ENCODE measurements at regions not wholly inside any gene's neighbourhood (a gene's known extent, or its start where the extent isn't known, plus 50 kb on each side); places are given as distances from the start of the nearest gene placed in this dataset.
"Not testable (repeated sequence)": the region's sequence is repeated elsewhere in the genome, so short reads cannot be mapped to it uniquely, and the experiment has no call there.

GRCh38 chr4:4030509-4030908 lies 196.2 kb downstream of the OTOP1 start:
- not testable (repeated sequence) for H3K79me2 ChIP-seq (ENCODE audit: insufficient read depth, low read depth); H3K27me3 ChIP-seq (ENCODE audit: insufficient read depth, low read depth); H3K36me3 ChIP-seq (ENCODE audit: insufficient read depth); H3K4me2 ChIP-seq; H3K4me3 ChIP-seq (IDR thresholded peaks at IDR 0.05; ENCODE audit: insufficient read depth, low read depth, low read length); H2AFZ ChIP-seq (ENCODE audit: low read depth); H3K27ac ChIP-seq; H3K9ac ChIP-seq; H4K20me1 ChIP-seq (ENCODE audit: insufficient read depth)
- H3K4me1 ChIP-seq (ENCODE audit: low read depth, poor library complexity, severe bottlenecking), result peaks cover 44% of the 10 kb centered on the region

DNA sequence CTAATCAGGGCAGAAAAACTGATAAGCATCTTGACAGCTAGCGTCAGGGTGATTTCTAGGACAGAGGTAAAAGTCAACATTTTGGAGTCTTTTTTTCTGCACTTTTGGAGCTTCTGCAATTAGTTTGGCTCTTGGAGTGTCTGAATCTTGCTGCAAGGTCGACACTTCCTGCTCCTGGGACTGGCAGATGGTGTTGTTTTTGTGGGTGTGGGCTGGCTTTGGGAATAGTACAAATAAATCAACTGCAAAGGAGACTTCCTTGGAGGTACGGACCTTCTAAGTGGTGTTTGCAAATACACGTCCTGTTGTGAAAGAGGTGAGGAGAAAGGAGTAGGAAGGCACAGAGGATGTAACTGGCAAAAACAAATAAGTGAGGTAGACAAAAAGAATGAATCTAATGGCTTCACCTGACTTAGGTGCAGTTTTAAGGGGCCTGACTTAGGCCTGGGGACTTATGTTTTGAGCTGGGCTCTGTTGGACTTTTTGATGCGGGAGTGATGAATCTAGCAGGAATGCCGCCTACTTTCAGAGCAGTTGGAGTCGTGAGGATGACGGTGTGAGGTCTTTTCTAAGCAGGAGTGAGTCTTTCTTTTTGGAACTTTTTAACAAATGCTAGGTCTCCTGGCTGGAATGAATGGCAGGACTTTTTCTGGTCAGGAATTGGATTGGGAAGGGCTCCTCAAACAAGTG lies 195.1 kb downstream of the OTOP1 start:
- Histone ChIP-seq H3K4me1 (ENCODE audit: low read depth, poor library complexity, severe bottlenecking) (peaks cover 45% of the 10 kb centered on the region), H3K9ac (peak overlapping the region; percentile 92; the same call in 1 of the 2 replicates), H3K4me2 (peak overlapping the region; percentile 94; the same call in 1 of the 2 replicates), H2AFZ (ENCODE audit: low read depth) (peak overlapping the region; percentile 34; the same call in 1 of the 2 replicates), H3K27ac (peak overlapping the region; percentile 100)
- H3K36me3 ChIP-seq (ENCODE audit: insufficient read depth); H3K4me3 ChIP-seq (IDR thresholded peaks at IDR 0.05; ENCODE audit: insufficient read depth, low read depth, low read length); H3K27me3 ChIP-seq (ENCODE audit: insufficient read depth, low read depth); H4K20me1 ChIP-seq (ENCODE audit: insufficient read depth); H3K79me2 ChIP-seq (ENCODE audit: insufficient read depth, low read depth): not testable (repeated sequence)

- peaks cover 45% of the 10 kb centered on the region for H3K4me1 ChIP-seq (ENCODE audit: low read depth, poor library complexity, severe bottlenecking)
- H3K9ac ChIP-seq, result peak overlapping the region; percentile 92
- H4K20me1 ChIP-seq (ENCODE audit: insufficient read depth); H3K36me3 ChIP-seq (ENCODE audit: insufficient read depth); H3K79me2 ChIP-seq (ENCODE audit: insufficient read depth, low read depth); H3K27me3 ChIP-seq (ENCODE audit: insufficient read depth, low read depth); H3K4me3 ChIP-seq (IDR thresholded peaks at IDR 0.05; ENCODE audit: insufficient read depth, low read depth, low read length): not testable (repeated sequence)
- H2AFZ ChIP-seq (ENCODE audit: low read depth), result peak overlapping the region; percentile 34; the same call in 1 of the 2 replicates
- H3K4me2 ChIP-seq, result peak overlapping the region; percentile 94
- H3K27ac ChIP-seq, result peak overlapping the region; percentile 100
Measured at GRCh38 chr4:4032364-4032763, 194.4 kb downstream of the OTOP1 start.

DNA sequence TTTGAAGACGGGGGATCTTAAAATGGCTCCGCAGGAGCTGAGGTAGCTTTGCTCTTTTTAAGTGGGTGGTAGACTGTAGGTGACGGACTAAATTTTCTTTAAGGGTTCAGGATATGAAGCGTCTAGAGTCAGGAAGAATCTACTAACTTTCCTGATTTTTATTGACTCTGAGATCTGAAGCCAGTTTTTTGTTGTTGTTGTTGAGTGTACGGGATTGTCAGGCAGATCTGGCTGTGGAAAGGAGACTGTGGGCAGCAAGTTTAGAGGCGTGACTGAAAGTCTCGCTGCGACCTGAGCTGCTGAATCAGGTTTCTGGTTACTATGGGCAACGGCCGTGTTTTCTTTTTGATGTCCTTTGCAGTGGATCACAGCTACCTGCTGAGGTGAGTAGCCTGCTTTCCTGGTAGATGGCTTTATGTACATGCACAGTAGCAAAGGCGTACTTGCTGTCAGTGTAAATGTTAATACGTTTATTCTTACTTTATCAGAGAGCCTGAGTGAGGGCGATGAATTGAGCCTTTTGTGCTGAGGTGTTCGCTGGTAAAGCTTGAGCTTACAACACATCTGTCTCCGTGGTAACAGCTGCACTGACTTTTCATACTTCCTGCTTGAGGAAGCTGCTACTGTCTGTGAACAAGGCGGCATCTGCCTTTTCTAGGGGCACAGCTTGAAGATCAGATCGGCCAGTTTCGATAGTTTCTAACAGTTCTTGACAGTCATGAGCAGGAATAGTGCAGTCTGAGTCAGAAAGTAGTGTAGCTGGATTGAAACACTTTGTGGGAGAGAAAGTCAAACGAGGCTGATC lies 193.7 kb downstream of the OTOP1 start:
- H3K36me3 ChIP-seq (ENCODE audit: insufficient read depth); H3K79me2 ChIP-seq (ENCODE audit: insufficient read depth, low read depth); H4K20me1 ChIP-seq (ENCODE audit: insufficient read depth); H3K4me3 ChIP-seq (IDR thresholded peaks at IDR 0.05; ENCODE audit: insufficient read depth, low read depth, low read length); H3K27me3 ChIP-seq (ENCODE audit: insufficient read depth, low read depth): not testable (repeated sequence)
- Histone ChIP-seq H2AFZ (ENCODE audit: low read depth) (peak overlapping the region; percentile 38; the same call in 1 of the 2 replicates), H3K27ac (peak overlapping the region; percentile 100), H3K4me2 (peak overlapping the region; percentile 94), H3K9ac (peak overlapping the region; percentile 92), H3K4me1 (ENCODE audit: low read depth, poor library complexity, severe bottlenecking) (peaks cover 44% of the 10 kb centered on the region)

DNA sequence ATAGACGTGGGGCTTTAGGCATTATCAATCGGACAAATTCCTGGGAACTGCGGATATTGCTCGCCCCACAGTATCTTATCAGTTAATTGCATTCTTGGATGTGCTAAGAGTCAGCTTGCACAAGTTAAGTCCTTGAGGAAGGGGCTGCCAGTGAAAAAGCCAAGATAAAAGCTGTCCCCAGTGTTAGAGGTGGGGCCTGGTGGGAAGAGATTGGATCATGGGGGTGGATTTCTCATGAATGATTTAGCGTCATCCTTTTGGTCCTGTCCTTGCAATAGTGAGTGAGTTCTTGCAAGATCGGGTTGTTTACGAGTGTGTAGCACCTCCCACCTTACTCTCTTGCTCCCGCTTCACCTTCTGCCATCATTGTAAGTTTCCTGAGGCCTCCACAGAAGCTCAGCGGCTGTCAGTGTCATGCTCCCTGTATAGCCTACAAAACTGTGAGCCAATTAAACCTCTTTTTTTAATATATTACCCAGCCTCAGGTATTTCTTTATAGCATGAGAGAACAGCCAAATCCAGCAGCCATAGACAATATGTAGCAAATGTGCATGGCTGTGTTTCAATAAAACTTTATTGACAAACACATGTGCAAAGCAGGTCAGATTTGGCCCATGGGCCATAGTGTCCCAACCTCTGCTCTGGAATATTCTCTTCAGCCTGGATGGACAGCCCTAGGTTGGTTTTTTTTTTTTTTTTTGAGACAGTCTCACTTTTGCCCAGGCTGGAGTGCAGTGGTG lies 189.2 kb downstream of the OTOP1 start:
- H3K4me1 ChIP-seq (ENCODE audit: low read depth, poor library complexity, severe bottlenecking); H4K20me1 ChIP-seq (ENCODE audit: insufficient read depth); H3K27me3 ChIP-seq (ENCODE audit: insufficient read depth, low read depth); H3K4me3 ChIP-seq (IDR thresholded peaks at IDR 0.05; ENCODE audit: insufficient read depth, low read depth, low read length); H2AFZ ChIP-seq (ENCODE audit: low read depth); H3K36me3 ChIP-seq (ENCODE audit: insufficient read depth); H3K27ac ChIP-seq; H3K9ac ChIP-seq; H3K4me2 ChIP-seq; H3K79me2 ChIP-seq (ENCODE audit: insufficient read depth, low read depth): not testable (repeated sequence)

GRCh38 chr4:4045823-4046222 lies 180.9 kb downstream of the OTOP1 start:
- not testable (repeated sequence) for H3K27ac ChIP-seq; H2AFZ ChIP-seq (ENCODE audit: low read depth); H3K4me1 ChIP-seq (ENCODE audit: low read depth, poor library complexity, severe bottlenecking); H3K4me2 ChIP-seq; H3K36me3 ChIP-seq (ENCODE audit: insufficient read depth); H3K4me3 ChIP-seq (IDR thresholded peaks at IDR 0.05; ENCODE audit: insufficient read depth, low read depth, low read length); H3K79me2 ChIP-seq (ENCODE audit: insufficient read depth, low read depth); H3K9ac ChIP-seq; H4K20me1 ChIP-seq (ENCODE audit: insufficient read depth); H3K27me3 ChIP-seq (ENCODE audit: insufficient read depth, low read depth)

DNA sequence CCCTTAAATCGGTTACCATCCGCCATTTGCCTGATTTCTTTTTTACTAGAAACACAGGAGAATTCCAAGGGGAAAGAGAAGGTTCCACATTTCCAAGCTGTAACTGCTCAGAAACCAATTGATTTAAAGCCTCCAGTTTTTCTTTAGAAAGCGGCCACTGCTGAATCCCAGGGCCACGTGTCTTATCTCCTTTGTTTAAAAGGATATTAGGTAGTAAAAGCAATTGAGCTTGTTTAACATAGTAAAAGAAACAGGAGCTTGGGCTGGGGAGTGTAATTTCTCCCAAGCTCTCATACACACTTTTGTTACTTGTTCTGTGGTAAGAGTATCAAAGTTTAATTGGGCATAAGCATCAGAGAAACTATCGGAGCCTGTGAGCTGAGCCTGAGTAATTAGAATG lies 180.0 kb downstream of the OTOP1 start:
- not testable (repeated sequence) for H3K36me3 ChIP-seq (ENCODE audit: insufficient read depth); H4K20me1 ChIP-seq (ENCODE audit: insufficient read depth); H3K4me2 ChIP-seq; H3K4me1 ChIP-seq (ENCODE audit: low read depth, poor library complexity, severe bottlenecking); H3K9ac ChIP-seq; H3K27ac ChIP-seq; H3K27me3 ChIP-seq (ENCODE audit: insufficient read depth, low read depth); H3K4me3 ChIP-seq (IDR thresholded peaks at IDR 0.05; ENCODE audit: insufficient read depth, low read depth, low read length); H2AFZ ChIP-seq (ENCODE audit: low read depth); H3K79me2 ChIP-seq (ENCODE audit: insufficient read depth, low read depth)

GRCh38 chr4:4047202-4047601 lies 179.5 kb downstream of the OTOP1 start:
- H3K36me3 ChIP-seq (ENCODE audit: insufficient read depth); H3K27ac ChIP-seq; H3K4me2 ChIP-seq; H2AFZ ChIP-seq (ENCODE audit: low read depth); H3K4me1 ChIP-seq (ENCODE audit: low read depth, poor library complexity, severe bottlenecking); H3K4me3 ChIP-seq (IDR thresholded peaks at IDR 0.05; ENCODE audit: insufficient read depth, low read depth, low read length); H4K20me1 ChIP-seq (ENCODE audit: insufficient read depth); H3K79me2 ChIP-seq (ENCODE audit: insufficient read depth, low read depth); H3K27me3 ChIP-seq (ENCODE audit: insufficient read depth, low read depth); H3K9ac ChIP-seq: not testable (repeated sequence)

DNA sequence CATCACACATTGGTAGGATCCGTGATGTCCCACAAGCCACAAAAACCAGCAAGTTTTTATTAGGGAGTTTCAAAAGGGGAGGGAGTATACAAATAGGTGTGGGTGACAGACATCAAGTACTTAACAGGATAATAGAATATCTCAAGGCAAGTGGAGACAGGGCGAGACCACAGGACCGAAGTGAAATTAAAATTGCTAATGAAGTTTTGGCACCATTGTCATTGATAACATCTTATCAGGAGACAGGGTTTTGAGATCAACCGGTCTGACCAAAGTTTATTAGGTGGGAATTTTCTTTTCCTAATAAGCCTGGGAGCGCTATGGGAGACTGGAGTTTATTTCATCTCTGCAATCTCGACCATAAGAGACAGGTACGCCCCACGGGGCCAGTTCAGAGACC lies 178.5 kb downstream of the OTOP1 start:
- H3K79me2 ChIP-seq (ENCODE audit: insufficient read depth, low read depth); H3K4me3 ChIP-seq (IDR thresholded peaks at IDR 0.05; ENCODE audit: insufficient read depth, low read depth, low read length); H4K20me1 ChIP-seq (ENCODE audit: insufficient read depth); H3K27me3 ChIP-seq (ENCODE audit: insufficient read depth, low read depth); H3K4me1 ChIP-seq (ENCODE audit: low read depth, poor library complexity, severe bottlenecking); H2AFZ ChIP-seq (ENCODE audit: low read depth); H3K36me3 ChIP-seq (ENCODE audit: insufficient read depth); H3K4me2 ChIP-seq; H3K27ac ChIP-seq; H3K9ac ChIP-seq: not testable (repeated sequence)

- not testable (repeated sequence) for H3K4me3 ChIP-seq (IDR thresholded peaks at IDR 0.05; ENCODE audit: insufficient read depth, low read depth, low read length); H3K4me1 ChIP-seq (ENCODE audit: low read depth, poor library complexity, severe bottlenecking); H4K20me1 ChIP-seq (ENCODE audit: insufficient read depth); H3K4me2 ChIP-seq; H2AFZ ChIP-seq (ENCODE audit: low read depth); H3K27me3 ChIP-seq (ENCODE audit: insufficient read depth, low read depth); H3K9ac ChIP-seq; H3K27ac ChIP-seq; H3K36me3 ChIP-seq (ENCODE audit: insufficient read depth); H3K79me2 ChIP-seq (ENCODE audit: insufficient read depth, low read depth)
Measured at GRCh38 chr4:4050781-4051180, 175.9 kb downstream of the OTOP1 start.

Data from KMS-11 (cell line).